H9 (cell line): ENCODE measurements at regions not wholly inside any gene's neighbourhood (a gene's known extent, or its start where the extent isn't known, plus 50 kb on each side); places are given as distances from the start of the nearest gene placed in this dataset.

Experiments used
- DNase-seq: peaks from one replicate; pipeline ENCODE4 v3.0.0-alpha.2; 2017
- H2AFZ ChIP-seq: one replicate; pipeline ENCODE4 v1.6.1; 2013; ENCODE audit warnings: mild to moderate bottlenecking, low read length, control low read depth, moderate library complexity
- H2AK5ac ChIP-seq: 2 replicates; pipeline ENCODE4 v1.6.1; 2013; ENCODE audit warnings: low read length, control low read depth, mixed read lengths; ENCODE audit not compliant: insufficient read length
- H2BK120ac ChIP-seq: one replicate; pipeline ENCODE4 v1.6.1; 2013; ENCODE audit warnings: low read depth, mild to moderate bottlenecking, low read length, control low read depth, inconsistent platforms; ENCODE audit not compliant: poor library complexity, severe bottlenecking
- H2BK12ac ChIP-seq: 2 replicates; pipeline ENCODE4 v1.6.1; 2013; ENCODE audit warnings: low read length, control low read depth, mixed read lengths, low read depth; ENCODE audit not compliant: insufficient read length
- H2BK15ac ChIP-seq: 2 replicates; pipeline ENCODE4 v1.6.1; 2013; ENCODE audit warnings: low read depth, low read length, control low read depth
- H2BK20ac ChIP-seq: one replicate; pipeline ENCODE4 v1.6.1; 2013; ENCODE audit warnings: low read depth, mild to moderate bottlenecking, low read length, control low read depth, inconsistent platforms; ENCODE audit not compliant: poor library complexity, severe bottlenecking
- H2BK5ac ChIP-seq: 2 replicates; pipeline ENCODE4 v1.6.1; 2013; ENCODE audit warnings: low read length, control low read depth, mixed read lengths; ENCODE audit not compliant: insufficient read length
- H3K14ac ChIP-seq: 2 replicates; pipeline ENCODE4 v1.6.1; 2013; ENCODE audit warnings: low read length, control low read depth; ENCODE audit not compliant: insufficient read depth
- H3K18ac ChIP-seq: 2 replicates; pipeline ENCODE4 v1.6.1; 2013; ENCODE audit warnings: low read depth, mild to moderate bottlenecking, mixed read lengths, low read length, control low read depth; ENCODE audit not compliant: insufficient read length
- H3K23ac ChIP-seq: 2 replicates; pipeline ENCODE4 v1.6.1; 2013; ENCODE audit warnings: low read length, control low read depth, mixed read lengths, low read depth; ENCODE audit not compliant: insufficient read length
- H3K23me2 ChIP-seq: 2 replicates; pipeline ENCODE4 v1.6.1; 2013; ENCODE audit warnings: low read depth, mild to moderate bottlenecking, mixed read lengths, low read length, control low read depth; ENCODE audit not compliant: insufficient read length, poor library complexity, severe bottlenecking
- H3K27ac ChIP-seq: 2 replicates; pipeline ENCODE4 v1.5.1; 2013; ENCODE audit warnings: low read length, control low read depth, mixed read lengths, low read depth; ENCODE audit not compliant: insufficient read length
- H3K27me3 ChIP-seq: 2 replicates; pipeline ENCODE4 v1.6.1; 2013; ENCODE audit warnings: low read length, control low read depth, inconsistent platforms; ENCODE audit not compliant: insufficient read depth
- H3K4ac ChIP-seq: 2 replicates; pipeline ENCODE4 v1.6.1; 2013; ENCODE audit warnings: low read depth, mild to moderate bottlenecking, control low read depth, inconsistent platforms, low read length, moderate library complexity
- H3K4me1 ChIP-seq: 2 replicates; pipeline ENCODE4 v1.6.1; 2013; ENCODE audit warnings: low read length, control low read depth, inconsistent platforms; ENCODE audit not compliant: insufficient read depth
- H3K4me2 ChIP-seq: 2 replicates; pipeline ENCODE4 v1.6.1; 2013; ENCODE audit warnings: low read length, control low read depth, mixed read lengths; ENCODE audit not compliant: insufficient read length, insufficient read depth
- H3K56ac ChIP-seq: 2 replicates; pipeline ENCODE4 v1.6.1; 2013; ENCODE audit warnings: low read depth, mild to moderate bottlenecking, mixed read lengths, low read length, control low read depth; ENCODE audit not compliant: insufficient read length
- H3K79me1 ChIP-seq: 2 replicates; pipeline ENCODE4 v1.6.1; 2013; ENCODE audit warnings: low read depth, mild to moderate bottlenecking, moderate library complexity, low read length, control low read depth, inconsistent platforms; ENCODE audit not compliant: insufficient read depth, poor library complexity, severe bottlenecking
- H3K79me2 ChIP-seq: 2 replicates; pipeline ENCODE4 v1.6.1; 2013; ENCODE audit warnings: low read length, control low read depth, inconsistent platforms; ENCODE audit not compliant: insufficient read depth
- H3K9ac ChIP-seq: 2 replicates; pipeline ENCODE4 v1.6.1; 2013; ENCODE audit warnings: low read length, control low read depth, mixed read lengths; ENCODE audit not compliant: insufficient read length; ENCODE audit errors: extremely low read depth
- H3K9me3 ChIP-seq: one replicate; pipeline ENCODE4 v1.6.1; 2013; ENCODE audit warnings: low read depth, low read length, inconsistent platforms; ENCODE audit not compliant: control insufficient read depth
- H3T11ph ChIP-seq: one replicate; pipeline ENCODE4 v1.6.1; 2013; ENCODE audit warnings: mild to moderate bottlenecking, low read length, control low read depth, inconsistent platforms
- H4K20me1 ChIP-seq: one replicate; pipeline ENCODE4 v1.6.1; 2013; ENCODE audit not compliant: control insufficient read depth, insufficient read length, insufficient read depth
- H4K5ac ChIP-seq: 2 replicates; pipeline ENCODE4 v1.6.1; 2013; ENCODE audit warnings: low read depth, mild to moderate bottlenecking, mixed read lengths, low read length, control low read depth; ENCODE audit not compliant: insufficient read length
- H4K8ac ChIP-seq: replicated peaks from 2 replicates; pipeline ENCODE4 v1.6.1; 2013; ENCODE audit warnings: low read length, control low read depth, mixed read lengths, low read depth; ENCODE audit not compliant: insufficient read length
- H4K91ac ChIP-seq: 2 replicates; pipeline ENCODE4 v1.6.1; 2013; ENCODE audit warnings: low read depth, mild to moderate bottlenecking, moderate library complexity, mixed read lengths, low read length, control low read depth; ENCODE audit not compliant: insufficient read length
- H3K27ac Mint-ChIP-seq, 3 experiments: 2 replicates in 2 of 3; 3 replicates in 1 of 3; pipeline ENCODE4 v1.8.0; 2020 to 2021; ENCODE audit warnings: mixed read lengths in 3 of 3, mild to moderate bottlenecking in 1 of 3, moderate library complexity in 1 of 3
- H3K27me3 Mint-ChIP-seq: 2 replicates; pipeline ENCODE4 v1.8.0; 2021; ENCODE audit warnings: low read depth, mild to moderate bottlenecking, moderate library complexity, mixed read lengths
- H3K36me3 Mint-ChIP-seq, 3 experiments: 2 replicates in 2 of 3; 3 replicates in 1 of 3; pipeline ENCODE4 v1.8.0; 2020 to 2021; ENCODE audit warnings: low read depth in 3 of 3, mixed read lengths in 3 of 3; ENCODE audit not compliant: insufficient read depth in 1 of 3
- H3K4me1 Mint-ChIP-seq, 2 experiments: 2 replicates each; pipeline ENCODE4 v1.8.0; 2020; ENCODE audit warnings: mixed read lengths in 2 of 2
- H3K4me3 Mint-ChIP-seq, 2 experiments: 2 replicates in 1 of 2; 3 replicates in 1 of 2; pipeline ENCODE4 v1.8.0; 2020 to 2021; ENCODE audit warnings: mild to moderate bottlenecking in 2 of 2, mixed read lengths in 2 of 2, moderate library complexity in 1 of 2
- H3K9me3 Mint-ChIP-seq, 2 experiments: 2 replicates in 1 of 2; 3 replicates in 1 of 2; pipeline ENCODE4 v1.8.0; 2020; ENCODE audit warnings: mild to moderate bottlenecking in 2 of 2, mixed read lengths in 2 of 2, moderate library complexity in 1 of 2
- WGBS: extraction: QIAGEN DNeasy Blood & Tissue Kit; methylation state at CpG from one replicate; pipeline ENCODE4 v1.1.7; 2013; ENCODE audit warnings: missing lambda C conversion rate, low lambda C conversion rate, mixed read lengths; ENCODE audit not compliant: insufficient read length; ENCODE audit errors: extremely low coverage; 5-methylcytosine and 5-hydroxymethylcytosine counted together
- TF ChIP-seq, protein P1 (sequence below): fragments of 200-600 bp; sonication (generic); conservative IDR thresholded peaks from 3 replicates; pipeline ENCODE4 v1.8.0; 2021; ENCODE audit warnings: antibody characterized with exemption, mild to moderate bottlenecking

- Histone ChIP-seq H2BK15ac (no peak overlapping the region), H3K27me3 (no peaks in the 10 kb centered on the region), H3K4me1 (no peaks in the 10 kb centered on the region), H2BK5ac (no peak overlapping the region), H4K91ac (no peak overlapping the region), H2BK120ac (no peak overlapping the region), H3K4ac (no peak overlapping the region), H3K9me3 (no peaks in the 10 kb centered on the region), H3T11ph (no peak overlapping the region), H2AK5ac (no peak overlapping the region), H2AFZ (no peak overlapping the region), H3K14ac (no peak overlapping the region), H3K23ac (no peak overlapping the region), H3K4me2 (no peak overlapping the region), H4K8ac (no peak overlapping the region), H2BK12ac (no peak overlapping the region), H3K79me1 (no peaks in the 10 kb centered on the region), H3K56ac (no peak overlapping the region), H3K79me2 (no peaks in the 10 kb centered on the region), H3K23me2 (no peaks in the 10 kb centered on the region), H3K18ac (no peak overlapping the region), H4K20me1 (no peaks in the 10 kb centered on the region), H3K9ac (no peak overlapping the region), H4K5ac (no peak overlapping the region), H3K27ac (no peak overlapping the region), H2BK20ac (no peak overlapping the region)
- Mint-ChIP-seq H3K27me3 (no peaks in the 10 kb centered on the region), H3K4me3 (no peak overlapping the region), H3K36me3 (no peaks in the 10 kb centered on the region), H3K9me3 (no peaks in the 10 kb centered on the region), H3K27ac (no peak overlapping the region), H3K4me1 (no peaks in the 10 kb centered on the region)
- no CpG with 5 or more reads among the region's 2 CpGs for WGBS
- DNase-seq, result no peak
- TF ChIP-seq, protein P1, sequence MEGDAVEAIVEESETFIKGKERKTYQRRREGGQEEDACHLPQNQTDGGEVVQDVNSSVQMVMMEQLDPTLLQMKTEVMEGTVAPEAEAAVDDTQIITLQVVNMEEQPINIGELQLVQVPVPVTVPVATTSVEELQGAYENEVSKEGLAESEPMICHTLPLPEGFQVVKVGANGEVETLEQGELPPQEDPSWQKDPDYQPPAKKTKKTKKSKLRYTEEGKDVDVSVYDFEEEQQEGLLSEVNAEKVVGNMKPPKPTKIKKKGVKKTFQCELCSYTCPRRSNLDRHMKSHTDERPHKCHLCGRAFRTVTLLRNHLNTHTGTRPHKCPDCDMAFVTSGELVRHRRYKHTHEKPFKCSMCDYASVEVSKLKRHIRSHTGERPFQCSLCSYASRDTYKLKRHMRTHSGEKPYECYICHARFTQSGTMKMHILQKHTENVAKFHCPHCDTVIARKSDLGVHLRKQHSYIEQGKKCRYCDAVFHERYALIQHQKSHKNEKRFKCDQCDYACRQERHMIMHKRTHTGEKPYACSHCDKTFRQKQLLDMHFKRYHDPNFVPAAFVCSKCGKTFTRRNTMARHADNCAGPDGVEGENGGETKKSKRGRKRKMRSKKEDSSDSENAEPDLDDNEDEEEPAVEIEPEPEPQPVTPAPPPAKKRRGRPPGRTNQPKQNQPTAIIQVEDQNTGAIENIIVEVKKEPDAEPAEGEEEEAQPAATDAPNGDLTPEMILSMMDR, result no peak
Observed at GRCh38 chr6:66418906-66419305, 711.9 kb upstream of the EYS start.
